ENCODE measurements at regions not wholly inside any gene's neighbourhood (a gene's known extent, or its start where the extent isn't known, plus 50 kb on each side); places are given as distances from the start of the nearest gene placed in this dataset.

DNA sequence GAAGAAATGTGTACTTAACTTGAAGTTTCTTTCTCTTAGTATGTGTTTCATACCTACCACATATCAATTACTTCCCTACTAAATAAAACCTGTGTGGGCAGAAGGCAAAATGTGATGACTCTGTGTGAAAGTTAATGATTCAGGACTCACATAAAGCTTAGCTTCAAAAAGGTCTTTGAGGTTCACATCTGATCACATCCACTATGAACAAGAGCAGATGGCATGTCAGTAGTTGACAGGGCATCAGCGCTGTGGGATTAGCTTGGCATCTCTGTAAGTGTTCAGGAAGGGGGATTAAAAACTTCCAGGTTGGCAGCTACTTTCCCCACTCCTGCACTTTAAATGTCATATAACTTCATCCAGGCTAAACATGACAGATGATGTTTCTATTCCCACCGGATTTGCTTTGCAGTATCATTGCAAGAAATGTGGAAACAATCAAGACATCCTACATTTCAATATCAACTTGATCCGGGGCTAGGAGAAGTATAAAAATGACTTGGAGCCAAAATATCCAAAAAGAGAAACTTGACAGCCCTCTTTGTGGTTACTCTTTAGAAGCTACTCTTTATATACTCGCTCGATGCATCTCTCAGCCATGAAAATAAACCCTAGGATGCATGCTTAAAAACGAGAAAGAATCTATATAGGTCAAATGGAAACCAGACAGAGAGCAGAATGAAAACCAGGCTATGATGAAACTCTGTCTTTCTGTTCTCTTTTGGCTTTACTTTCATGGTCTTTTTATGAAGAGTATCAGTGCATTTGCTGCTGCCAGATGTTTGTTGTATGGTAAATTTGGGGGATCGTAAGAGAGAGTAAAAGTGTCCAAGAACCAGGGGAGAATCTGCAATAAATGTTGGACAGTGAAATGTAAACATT, 273.1 kb upstream of the ALCAM start:
- intact Hi-C loops (cut with DNase I) = no loop called here
- H3K27me3 ChIP-seq (ENCODE audit: insufficient read depth in 3 of 3, low read length in 2 of 3) = no peaks in the 10 kb centered on the region
- H3K27ac ChIP-seq = no peak overlapping the region
- no peaks in the 10 kb centered on the region for H3K36me3 ChIP-seq (ENCODE audit: insufficient read depth in 1 of 2, low read depth in 1 of 2)
- DNase-seq = no peak
- no peaks in the 10 kb centered on the region for H3K4me1 ChIP-seq
- no peak for ATAC-seq
- TF ChIP-seq CTCF (IDR thresholded peaks at IDR 0.05) = no peak
- peaks cover 6% of the 10 kb centered on the region for H3K9me3 ChIP-seq
- no peak overlapping the region for H3K4me3 ChIP-seq
- WGBS, 3 donors = 54 to 62% (median 62%) methylated on average over 7 of the region's 7 CpGs

GRCh38 chr3:105094588-105094987, 272.1 kb upstream of the ALCAM start:
- WGBS, 3 donors = 48 to 59% (median 50%) methylated on average over 3 of the region's 3 CpGs
- DNase-seq = no peak
- Histone ChIP-seq H3K9me3 (peaks cover 6% of the 10 kb centered on the region), H3K27me3 (ENCODE audit: insufficient read depth in 3 of 3, low read length in 2 of 3) (no peaks in the 10 kb centered on the region), H3K4me1 (no peaks in the 10 kb centered on the region), H3K4me3 (no peak overlapping the region), H3K27ac (no peak overlapping the region), H3K36me3 (ENCODE audit: insufficient read depth in 1 of 2, low read depth in 1 of 2) (no peaks in the 10 kb centered on the region)
- TF ChIP-seq CTCF (IDR thresholded peaks at IDR 0.05) = no peak
- intact Hi-C loops (cut with DNase I) = no loop called here
- ATAC-seq = no peak

DNA sequence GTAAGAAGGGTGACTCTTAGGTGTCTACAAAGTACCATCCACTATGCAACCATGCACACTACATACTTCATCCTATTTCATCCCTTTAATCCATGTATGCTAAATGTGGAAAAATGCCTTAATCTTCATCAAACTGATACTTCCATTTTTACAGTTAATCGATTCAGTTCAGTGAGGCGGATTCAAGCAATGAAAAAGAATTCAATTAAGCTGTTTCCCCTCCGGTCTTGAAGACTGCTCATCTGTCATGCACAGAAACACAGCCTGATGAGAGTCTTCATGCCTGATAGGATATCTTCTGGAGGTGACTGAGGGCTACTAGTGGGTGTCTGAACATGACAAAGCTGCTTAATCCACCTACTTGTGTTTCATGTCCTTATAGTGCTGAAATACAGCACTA, 270.6 kb upstream of the ALCAM start:
- Histone ChIP-seq H3K36me3 (ENCODE audit: insufficient read depth in 1 of 2, low read depth in 1 of 2) (no peaks in the 10 kb centered on the region), H3K4me1 (no peaks in the 10 kb centered on the region), H3K4me3 (no peak overlapping the region), H3K27ac (no peak overlapping the region), H3K27me3 (ENCODE audit: insufficient read depth in 3 of 3, low read length in 2 of 3) (no peaks in the 10 kb centered on the region), H3K9me3 (peaks cover 6% of the 10 kb centered on the region)
- 63 to 69% (median 65%) methylated on average over 3 of the region's 3 CpGs for WGBS, 3 donors
- DNase-seq (no peak), ATAC-seq (no peak)
- TF ChIP-seq CTCF (IDR thresholded peaks at IDR 0.05) = no peak
- intact Hi-C loops (cut with DNase I) = no loop called here

DNA sequence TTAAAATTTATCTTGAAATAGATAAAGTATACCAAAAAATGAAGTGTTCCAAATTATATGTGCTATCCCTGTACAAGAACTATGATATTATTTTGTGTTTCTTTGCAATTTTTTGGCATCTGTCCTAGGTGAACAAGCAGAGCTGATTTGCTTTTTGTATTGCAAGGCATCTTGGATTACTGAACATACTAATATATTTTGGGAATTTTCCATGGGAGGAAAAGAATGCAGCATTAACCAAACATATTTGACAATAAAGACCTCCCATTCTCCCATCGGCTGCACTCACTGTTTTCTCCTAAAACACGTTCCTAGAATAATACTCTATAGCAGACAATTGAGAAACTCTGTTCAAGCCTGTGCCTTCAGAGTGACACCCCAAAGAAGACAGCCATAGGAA, 265.1 kb upstream of the ALCAM start:
- no peak overlapping the region for H3K27ac ChIP-seq
- no peak for TF ChIP-seq CTCF (IDR thresholded peaks at IDR 0.05)
- no peaks in the 10 kb centered on the region for H3K36me3 ChIP-seq (ENCODE audit: insufficient read depth in 1 of 2, low read depth in 1 of 2)
- no peaks in the 10 kb centered on the region for H3K27me3 ChIP-seq (ENCODE audit: insufficient read depth in 3 of 3, low read length in 2 of 3)
- ATAC-seq = no peak
- intact Hi-C loops (cut with DNase I) = no loop called here
- H3K4me3 ChIP-seq = no peak overlapping the region
- H3K4me1 ChIP-seq = no peaks in the 10 kb centered on the region
- no peak for DNase-seq
- H3K9me3 ChIP-seq = no peaks in the 10 kb centered on the region
- 39 to 51% (median 47%) methylated on average over 2 of the region's 2 CpGs for WGBS, 3 donors

DNA sequence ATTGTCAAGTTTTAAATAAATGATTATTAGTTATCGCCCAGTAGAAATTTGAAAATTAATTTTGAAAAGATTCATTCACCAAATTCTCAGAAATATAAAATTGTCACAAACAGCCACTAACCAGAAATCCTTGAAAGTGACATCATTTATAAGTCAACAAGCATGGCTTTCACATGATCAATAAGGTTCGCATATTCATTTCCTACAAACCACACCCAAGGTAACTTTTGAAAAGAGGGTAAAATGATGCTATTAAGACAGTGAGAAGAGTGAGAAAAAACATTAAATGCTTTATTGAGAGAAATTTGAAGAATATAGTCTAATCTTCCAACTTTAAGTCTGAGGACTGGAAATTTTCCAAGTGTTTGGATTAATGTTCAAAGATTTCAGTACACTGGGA, 263.6 kb upstream of the ALCAM start:
- 90 to 93% (median 90%) methylated on average over 2 of the region's 2 CpGs for WGBS, 3 donors
- H3K9me3 ChIP-seq = no peaks in the 10 kb centered on the region
- no peaks in the 10 kb centered on the region for H3K36me3 ChIP-seq (ENCODE audit: insufficient read depth in 1 of 2, low read depth in 1 of 2)
- H3K27ac ChIP-seq = no peak overlapping the region
- DNase-seq = no peak
- H3K27me3 ChIP-seq (ENCODE audit: insufficient read depth in 3 of 3, low read length in 2 of 3) = no peaks in the 10 kb centered on the region
- intact Hi-C loops (cut with DNase I) = no loop called here
- no peak for ATAC-seq
- no peaks in the 10 kb centered on the region for H3K4me1 ChIP-seq
- no peak for TF ChIP-seq CTCF (IDR thresholded peaks at IDR 0.05)
- no peak overlapping the region for H3K4me3 ChIP-seq

Measured in psoas muscle (tissue), 7 donors.